GM12875 (cell line): ENCODE measurements at regions not wholly inside any gene's neighbourhood (a gene's known extent, or its start where the extent isn't known, plus 50 kb on each side); places are given as distances from the start of the nearest gene placed in this dataset.
"Not testable (repeated sequence)": the region's sequence is repeated elsewhere in the genome, so short reads cannot be mapped to it uniquely, and the experiment has no call there.

ENCODE experiments used
- H3K4me3 ChIP-seq: one replicate; pipeline ENCODE4 v1.5.1; 2011; ENCODE audit warnings: low read depth, low read length, control low read depth
- CTCF ChIP-seq: IDR thresholded peaks from 2 replicates; pipeline ENCODE4 v1.5.1; 2011; ENCODE audit warnings: low read depth, mild to moderate bottlenecking, control low read depth, inconsistent platforms, low read length, moderate library complexity, borderline replicate concordance; ENCODE audit not compliant: insufficient read depth

- TF ChIP-seq CTCF = peak; percentile 16; the same call in 1 of the 2 replicates
Observed at GRCh38 chr9:42470577-42470976, 287.1 kb downstream of the SPATA31A6 start.

GRCh38 chr9:42490989-42491388 is 307.5 kb downstream of the SPATA31A6 start:
- H3K4me3 ChIP-seq = not testable (repeated sequence)

More at GRCh38 chr9:42470577-42470976, 287.1 kb downstream of the SPATA31A6 start:
- H3K4me3 ChIP-seq = not testable (repeated sequence)

DNA sequence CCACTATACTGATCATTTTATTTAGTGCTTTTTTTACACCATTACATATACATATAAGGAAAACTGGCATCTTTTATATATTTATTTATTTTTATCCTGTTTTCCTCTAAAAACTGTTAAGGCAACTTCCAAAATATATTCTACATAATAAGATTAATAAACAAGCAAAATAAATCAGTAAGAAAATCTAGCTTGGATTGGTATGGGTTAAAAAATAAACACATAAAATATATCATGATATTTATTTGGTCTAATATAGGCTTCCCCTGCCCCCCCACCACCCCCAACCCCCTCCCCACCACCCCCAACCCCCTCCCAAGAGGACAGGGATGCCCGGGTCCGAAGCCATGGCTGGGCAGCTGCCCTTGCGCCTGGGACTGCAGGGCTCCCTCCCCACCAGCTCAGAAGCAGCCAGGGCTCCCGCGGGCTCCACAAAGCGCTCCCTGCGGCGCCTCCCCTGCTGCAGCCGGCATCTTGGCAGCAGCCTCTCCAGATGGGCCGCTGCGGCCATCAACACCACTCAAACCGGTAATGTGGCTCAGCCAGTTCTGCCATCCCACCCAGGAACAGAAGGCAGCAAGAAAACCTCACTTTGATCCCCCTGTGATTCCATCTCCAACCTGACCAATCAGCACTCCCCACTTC is 319.3 kb downstream of the SPATA31A6 start:
- H3K4me3 ChIP-seq = not testable (repeated sequence)

GRCh38 chr9:42508111-42508510 is 324.7 kb downstream of the SPATA31A6 start:
- not testable (repeated sequence) for H3K4me3 ChIP-seq

DNA sequence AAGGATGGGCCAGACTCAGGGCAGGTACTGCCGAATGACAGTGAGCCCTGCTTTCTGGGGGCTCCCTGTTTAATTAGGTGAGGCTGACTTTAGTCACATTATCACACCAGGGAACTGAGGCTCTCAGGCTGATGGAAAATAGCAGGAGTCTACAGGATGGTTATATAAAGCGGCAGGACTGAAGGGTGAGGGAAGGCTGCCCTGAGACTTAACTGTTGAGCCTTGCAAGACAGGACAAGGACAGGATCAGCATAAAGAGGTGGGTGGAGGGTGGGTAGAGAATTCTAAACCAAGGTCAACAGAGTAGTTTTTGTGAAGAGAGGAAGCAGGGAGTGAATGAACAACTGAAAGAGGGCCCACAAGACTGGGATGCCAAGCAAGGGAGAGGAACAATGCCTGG is 330.1 kb downstream of the SPATA31A6 start:
- not testable (repeated sequence) for H3K4me3 ChIP-seq

- H3K4me3 ChIP-seq = not testable (repeated sequence)
Observed at GRCh38 chr9:42534325-42534983, 351.0 kb downstream of the SPATA31A6 start.

GRCh38 chr9:42534984-42535325 is 351.5 kb downstream of the SPATA31A6 start:
- not testable (repeated sequence) for H3K4me3 ChIP-seq

DNA sequence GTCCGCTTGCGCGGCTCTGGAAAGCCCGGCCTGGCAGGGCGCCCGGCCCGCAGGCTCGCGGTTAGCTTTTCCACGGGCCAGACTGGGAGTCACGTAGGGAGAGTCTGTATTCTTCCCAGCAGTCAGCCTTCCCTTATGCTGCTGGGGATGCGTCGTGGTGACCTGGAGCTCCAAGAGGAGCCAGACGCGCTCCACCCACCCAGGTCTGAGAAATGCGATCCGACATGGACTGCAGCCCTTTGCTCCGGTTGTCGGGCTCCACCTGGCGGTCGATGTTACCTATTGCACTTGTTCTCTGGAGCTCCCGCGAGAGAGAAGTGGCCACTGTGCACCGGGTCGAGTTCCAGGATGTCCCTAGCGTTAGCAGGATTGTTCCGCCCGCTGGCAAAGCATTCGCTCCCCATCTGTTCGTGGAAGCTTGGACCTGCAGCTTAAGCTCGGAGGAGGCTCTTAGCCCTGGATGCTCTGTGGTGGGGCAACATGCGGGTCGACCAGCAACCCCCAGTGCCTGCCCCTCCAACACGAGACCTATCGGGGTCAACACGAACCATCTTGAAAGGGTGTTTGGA is 367.4 kb downstream of the SPATA31A6 start:
- H3K4me3 ChIP-seq = not testable (repeated sequence)

GRCh38 chr9:42568530-42568929 is 385.1 kb downstream of the SPATA31A6 start:
- H3K4me3 ChIP-seq = not testable (repeated sequence)

DNA sequence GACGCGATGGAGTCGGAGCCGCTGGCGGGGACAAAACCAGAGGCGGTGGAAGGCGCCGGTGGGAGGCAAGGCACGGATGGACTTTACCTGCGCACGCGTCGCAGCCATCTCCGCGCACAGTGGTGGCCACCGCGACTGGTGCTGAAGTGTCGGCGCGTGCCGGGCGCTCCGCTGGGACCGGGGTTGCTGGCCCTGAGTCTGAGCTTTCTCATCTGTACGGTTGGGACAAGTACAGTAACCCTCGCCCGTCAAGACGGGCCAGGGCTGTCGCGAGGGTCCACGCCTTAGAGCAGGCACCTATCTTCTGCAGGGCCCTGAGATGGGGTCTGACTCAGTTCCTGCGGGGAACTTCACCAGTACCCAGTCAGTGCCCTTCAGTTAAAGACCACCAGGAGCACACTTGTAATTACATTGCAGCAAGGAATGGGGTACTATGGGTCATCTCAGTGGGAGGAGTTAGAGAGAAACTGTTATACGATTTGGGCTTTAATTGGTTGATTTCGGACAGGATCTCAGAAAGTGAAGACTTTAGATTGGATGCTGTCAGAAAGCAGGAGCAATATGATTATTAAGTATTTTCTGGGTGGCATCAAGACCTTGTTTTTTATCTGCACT is 385.6 kb downstream of the SPATA31A6 start:
- not testable (repeated sequence) for H3K4me3 ChIP-seq

DNA sequence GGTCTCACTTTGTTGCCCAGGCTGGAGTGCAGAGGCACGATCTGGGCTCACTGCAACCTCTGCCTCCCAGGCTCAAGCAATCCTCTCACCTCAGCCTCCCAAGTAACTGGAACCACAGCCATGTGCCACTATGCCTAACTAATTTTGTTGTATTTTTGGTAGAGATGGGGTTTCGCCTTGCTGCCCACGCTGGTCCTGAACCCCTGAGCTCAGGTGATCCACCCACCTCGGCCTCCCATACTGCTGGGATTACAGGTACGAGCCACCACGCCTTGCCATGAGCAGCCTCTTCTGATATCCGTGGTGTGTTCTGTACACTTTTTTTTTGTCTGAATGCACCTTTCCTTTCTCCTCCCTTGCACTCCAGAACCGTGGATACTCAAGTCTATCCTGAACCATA is 394.4 kb downstream of the SPATA31A6 start:
- not testable (repeated sequence) for H3K4me3 ChIP-seq
